Progenitor cell of endocrine pancreas (in vitro differentiated cells): ENCODE measurements at regions not wholly inside any gene's neighbourhood (a gene's known extent, or its start where the extent isn't known, plus 50 kb on each side); places are given as distances from the start of the nearest gene placed in this dataset.

Source experiments
- DNase-seq: peaks from one replicate; pipeline ENCODE4 v3.0.0; 2021; ENCODE audit warnings: low spot score; ENCODE audit not compliant: unreplicated experiment
- H3K27ac Mint-ChIP-seq: 2 replicates; pipeline ENCODE4 v1.8.0; 2021; ENCODE audit warnings: mild to moderate bottlenecking, moderate library complexity, mixed read lengths
- H3K27me3 Mint-ChIP-seq: 2 replicates; pipeline ENCODE4 v1.8.0; 2021; ENCODE audit warnings: mixed read lengths
- H3K36me3 Mint-ChIP-seq: 2 replicates; pipeline ENCODE4 v1.8.0; 2022; ENCODE audit warnings: mixed read lengths; ENCODE audit not compliant: insufficient read depth
- H3K4me1 Mint-ChIP-seq: 2 replicates; pipeline ENCODE4 v1.8.0; 2021; ENCODE audit warnings: low read depth, mixed read lengths
- H3K4me3 Mint-ChIP-seq: 2 replicates; pipeline ENCODE4 v1.8.0; 2021; ENCODE audit warnings: low read depth, mild to moderate bottlenecking, moderate library complexity, mixed read lengths
- H3K9me3 Mint-ChIP-seq: 2 replicates; pipeline ENCODE4 v1.8.0; 2021; ENCODE audit warnings: low read depth, mixed read lengths
- CTCF ChIP-seq: fragments of 200-600 bp; sonication (generic); IDR thresholded peaks from one replicate; pipeline ENCODE4 v1.5.0; 2021; ENCODE audit warnings: antibody characterized with exemption, mild to moderate bottlenecking; ENCODE audit not compliant: unreplicated experiment

- H3K9me3 Mint-ChIP-seq, result peaks cover 5% of the 10 kb centered on the region
- H3K4me1 Mint-ChIP-seq, result peaks cover 1% of the 10 kb centered on the region
- H3K27me3 Mint-ChIP-seq, result no peaks in the 10 kb centered on the region
- no peaks in the 10 kb centered on the region for H3K36me3 Mint-ChIP-seq
- no peak overlapping the region for H3K27ac Mint-ChIP-seq
- no peak for TF ChIP-seq CTCF
- no peak for DNase-seq
- no peak overlapping the region for H3K4me3 Mint-ChIP-seq
Measured at GRCh38 chr7:46681865-46682503, 760.9 kb upstream of the IGFBP3 start.

DNA sequence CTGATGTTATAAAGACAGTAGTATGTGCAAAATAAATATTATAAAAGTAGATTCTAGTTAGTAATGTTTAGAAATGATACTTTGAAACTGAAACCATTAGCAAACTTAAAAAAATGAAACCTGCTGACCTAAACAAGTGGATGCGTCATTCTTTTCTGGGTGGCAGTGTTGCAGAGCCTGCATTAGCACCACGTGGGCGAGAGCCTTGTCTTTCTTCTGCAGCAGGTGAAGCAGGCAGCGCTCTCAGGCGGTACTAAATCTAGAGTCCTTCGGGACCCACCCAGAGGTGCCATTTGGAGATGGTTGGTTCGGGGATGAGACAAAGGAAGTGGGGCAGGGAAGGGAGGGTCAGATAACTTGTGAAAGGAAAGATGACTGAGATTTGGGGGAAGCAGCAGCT is 759.1 kb upstream of the IGFBP3 start:
- H3K4me1 Mint-ChIP-seq, result peaks cover 1% of the 10 kb centered on the region
- H3K9me3 Mint-ChIP-seq, result peaks cover 7% of the 10 kb centered on the region
- no peaks in the 10 kb centered on the region for H3K27me3 Mint-ChIP-seq

DNA sequence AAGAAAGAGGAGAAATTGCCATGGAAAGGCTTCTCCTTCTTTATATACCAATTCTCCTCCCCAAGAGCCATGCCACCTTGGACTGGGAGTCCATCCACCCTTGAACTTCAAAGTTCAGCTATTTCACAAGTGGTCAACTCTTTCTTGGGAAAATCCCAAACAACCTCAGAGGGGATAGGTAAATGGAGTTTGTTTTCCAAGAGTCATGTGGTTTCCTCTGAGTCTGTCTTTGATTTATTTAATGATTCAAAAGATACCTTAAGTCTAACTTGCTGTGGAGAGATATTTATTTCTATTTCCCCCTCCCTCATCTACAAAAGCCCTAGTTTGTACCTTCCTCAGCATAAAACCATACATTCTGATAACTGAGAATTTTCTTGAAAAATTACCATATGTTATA is 758.6 kb upstream of the IGFBP3 start:
- peaks cover 7% of the 10 kb centered on the region for H3K9me3 Mint-ChIP-seq
- H3K4me1 Mint-ChIP-seq, result peaks cover 1% of the 10 kb centered on the region
- TF ChIP-seq CTCF, result no peak
- no peak overlapping the region for H3K4me3 Mint-ChIP-seq
- H3K27ac Mint-ChIP-seq, result no peak overlapping the region
- no peaks in the 10 kb centered on the region for H3K36me3 Mint-ChIP-seq
- no peaks in the 10 kb centered on the region for H3K27me3 Mint-ChIP-seq
- no peak for DNase-seq

More for the DNA sequence above, 759.1 kb upstream of the IGFBP3 start:
- Mint-ChIP-seq H3K36me3 (no peaks in the 10 kb centered on the region), H3K4me3 (no peak overlapping the region), H3K27ac (no peak overlapping the region)
- DNase-seq, result no peak
- TF ChIP-seq CTCF, result no peak

DNA sequence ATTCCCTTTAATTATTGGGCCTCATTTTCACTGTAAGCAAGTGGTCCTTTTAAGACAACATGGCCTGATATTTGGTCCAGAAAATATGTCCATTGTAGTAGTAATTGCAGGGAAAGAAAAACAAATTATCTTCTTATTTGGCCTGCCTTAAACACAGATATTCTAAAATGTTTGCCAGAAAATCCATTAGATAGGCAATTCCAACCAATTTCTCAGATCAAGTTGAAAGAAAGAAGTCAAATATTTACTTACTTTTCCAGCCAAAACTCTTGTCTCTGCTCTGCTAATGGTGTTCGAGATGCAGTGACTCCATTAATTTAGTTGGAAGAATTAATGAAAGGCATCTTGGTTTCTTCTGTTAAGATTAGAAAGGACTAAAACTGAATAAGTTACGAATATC is 757.3 kb upstream of the IGFBP3 start:
- no peaks in the 10 kb centered on the region for H3K36me3 Mint-ChIP-seq
- H3K27me3 Mint-ChIP-seq, result no peaks in the 10 kb centered on the region
- no peak overlapping the region for H3K27ac Mint-ChIP-seq
- H3K4me3 Mint-ChIP-seq, result no peak overlapping the region
- TF ChIP-seq CTCF, result no peak
- H3K9me3 Mint-ChIP-seq, result peaks cover 7% of the 10 kb centered on the region
- no peak for DNase-seq
- H3K4me1 Mint-ChIP-seq, result peaks cover 1% of the 10 kb centered on the region

DNA sequence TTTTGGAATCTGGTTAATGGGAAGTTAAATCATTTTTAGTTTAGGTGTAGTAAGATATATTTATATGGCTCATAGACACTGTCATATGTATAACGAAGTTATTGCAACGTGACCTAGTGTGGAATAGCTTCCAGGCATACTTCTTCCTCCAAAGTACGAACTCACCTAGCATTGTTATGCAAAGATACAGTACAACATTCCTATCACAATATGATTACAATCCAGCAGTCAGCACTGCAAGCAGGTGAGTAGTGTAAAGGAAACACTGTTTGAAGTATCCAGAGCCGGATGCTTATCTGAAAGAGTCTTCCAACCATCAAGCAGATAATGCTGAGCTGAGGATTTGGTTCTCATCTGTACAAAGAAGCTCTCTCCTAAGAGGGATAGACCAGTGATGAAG is 754.4 kb upstream of the IGFBP3 start:
- TF ChIP-seq CTCF, result no peak
- DNase-seq, result no peak
- H3K27me3 Mint-ChIP-seq, result no peaks in the 10 kb centered on the region
- no peaks in the 10 kb centered on the region for H3K36me3 Mint-ChIP-seq
- H3K27ac Mint-ChIP-seq, result no peak overlapping the region
- peaks cover 4% of the 10 kb centered on the region for H3K4me1 Mint-ChIP-seq
- peaks cover 7% of the 10 kb centered on the region for H3K9me3 Mint-ChIP-seq
- H3K4me3 Mint-ChIP-seq, result no peak overlapping the region
